DMS153 treated with DMSO at 0.1 percent for 48 hours (cell line): ENCODE measurements at regions not wholly inside any gene's neighbourhood (a gene's known extent, or its start where the extent isn't known, plus 50 kb on each side); places are given as distances from the start of the nearest gene placed in this dataset.

Experiments used
- DNase-seq: peaks from one replicate; lab custom pipeline; 2025; ENCODE audit not compliant: unreplicated experiment; lab: John Stamatoyannopoulos, UW

DNA sequence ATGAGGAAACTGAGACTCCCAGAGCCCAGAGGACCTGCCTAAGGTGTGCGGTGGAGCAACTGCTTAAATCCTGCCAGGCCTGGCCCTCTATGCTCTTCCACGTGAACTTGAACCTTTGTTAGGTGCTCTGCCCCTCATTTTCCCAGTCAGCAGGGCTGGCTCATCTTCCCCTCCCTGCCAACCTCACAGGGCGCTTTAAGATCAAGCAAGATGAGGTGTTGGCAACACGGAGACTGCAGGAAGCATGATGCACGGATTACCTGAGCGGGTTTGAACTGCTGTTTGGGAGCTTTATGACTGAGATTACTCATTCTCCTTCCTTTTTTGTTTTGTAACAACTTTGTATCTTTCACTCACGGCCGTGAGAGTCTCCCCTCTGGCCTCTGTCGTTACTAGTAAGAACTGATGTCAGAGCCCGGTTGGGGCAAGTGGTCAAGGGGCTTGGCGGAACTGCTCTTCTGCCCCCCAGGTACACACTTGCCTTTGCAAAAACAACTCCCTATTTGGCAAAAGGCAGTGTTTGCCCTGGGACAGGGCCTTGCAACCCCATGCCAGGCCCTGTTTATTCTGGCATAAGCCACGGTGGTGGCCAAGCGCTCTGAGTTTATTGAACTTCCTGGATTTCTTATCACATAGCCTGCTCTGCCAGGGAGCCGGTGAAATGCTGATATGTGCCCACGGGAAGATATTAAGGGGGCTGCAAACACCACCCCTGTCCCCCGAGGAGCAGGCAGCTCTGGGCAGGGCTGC lies 127.8 kb downstream of the INHBB start:
- no peak for DNase-seq

DNA sequence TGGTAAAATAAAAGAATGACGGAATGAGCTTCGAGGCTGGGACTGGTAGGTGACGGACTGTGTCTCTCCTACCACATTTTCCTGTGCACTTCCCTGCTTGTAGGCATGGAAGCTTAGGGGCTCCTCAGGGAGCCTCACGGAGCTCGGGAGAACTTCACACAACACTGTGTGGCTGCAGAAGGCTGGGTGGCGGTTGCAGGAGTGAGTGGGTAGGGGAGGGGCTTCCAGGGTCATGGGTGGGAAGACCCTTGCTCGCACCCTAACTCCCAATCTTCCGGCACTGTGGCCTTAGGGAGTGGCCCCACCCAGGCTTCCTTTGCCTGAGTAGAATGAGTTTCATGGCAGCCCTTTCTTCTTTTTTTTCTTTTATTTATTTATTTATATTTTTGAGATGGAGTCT lies 128.6 kb downstream of the INHBB start:
- DNase-seq = no peak

DNA sequence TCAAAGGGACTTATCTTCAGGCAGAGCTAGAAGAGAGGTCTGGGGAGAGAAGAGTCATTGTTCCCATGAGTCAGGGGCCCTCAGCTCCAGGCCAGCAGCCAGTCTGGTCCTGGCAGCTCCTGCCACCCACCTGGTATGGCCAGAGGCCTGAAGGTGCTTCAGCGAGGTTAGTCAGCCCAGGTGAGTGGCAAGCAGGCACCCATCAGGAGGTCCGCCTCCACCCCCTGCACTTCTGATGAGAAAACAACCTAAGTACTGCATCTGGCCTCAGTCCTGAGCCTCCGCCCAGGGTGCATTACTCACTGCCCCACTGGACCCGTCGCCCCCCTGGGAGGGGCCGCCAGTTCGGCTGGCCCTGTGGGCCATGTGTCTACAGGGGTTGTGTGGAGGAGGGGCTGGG lies 130.2 kb downstream of the INHBB start:
- DNase-seq = no peak

DNA sequence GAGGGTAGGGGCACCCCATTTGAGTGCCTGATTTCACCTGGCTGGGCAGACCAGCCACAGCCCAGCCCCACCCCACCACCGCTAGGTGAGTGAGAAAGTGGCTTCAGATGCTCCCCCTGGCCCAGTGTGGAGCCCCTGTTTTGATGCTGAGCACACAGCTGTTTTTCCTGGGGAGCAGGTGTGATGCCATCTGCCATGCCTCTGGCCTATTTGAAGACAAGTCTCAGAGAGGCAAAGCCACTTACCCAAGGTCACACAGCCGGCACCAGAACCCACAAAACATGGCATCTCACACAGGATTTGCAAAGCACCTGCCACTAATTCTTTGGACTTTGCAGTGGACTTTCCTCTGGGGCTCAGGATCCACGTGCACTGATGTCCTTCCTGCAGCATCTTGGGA lies 131.3 kb downstream of the INHBB start:
- no peak for DNase-seq

DNA sequence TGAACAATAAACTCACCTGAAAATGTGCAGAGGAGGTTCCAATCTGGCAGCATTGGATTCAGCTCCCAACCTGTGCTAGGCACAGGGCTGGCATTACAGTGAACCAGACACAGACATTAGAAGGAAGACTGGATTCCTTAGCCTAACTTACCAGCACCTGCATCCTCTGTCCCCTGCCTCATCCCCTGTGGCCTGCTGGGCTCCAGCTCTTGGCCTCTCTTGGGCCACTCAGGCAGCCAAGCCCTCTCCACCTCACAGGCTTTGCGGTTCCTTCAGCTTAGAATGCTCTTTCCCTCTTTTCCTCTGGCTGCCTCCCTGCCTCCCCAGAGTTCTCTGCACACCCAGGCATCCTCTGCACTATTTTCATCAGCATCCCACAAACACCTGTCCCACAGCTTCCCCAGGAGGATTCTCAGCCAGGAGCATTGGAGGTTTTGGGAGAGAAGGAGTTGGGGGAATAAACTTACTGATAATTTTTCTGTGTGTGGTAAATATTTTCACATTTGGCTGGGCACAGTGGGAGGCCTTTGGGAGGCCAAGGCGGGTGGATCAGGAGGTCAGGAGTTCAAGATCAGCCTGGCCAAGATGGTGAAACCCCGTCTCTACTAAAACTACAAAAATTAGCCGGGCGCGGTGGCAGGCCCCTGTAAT lies 132.0 kb downstream of the INHBB start:
- DNase-seq = no peak

DNA sequence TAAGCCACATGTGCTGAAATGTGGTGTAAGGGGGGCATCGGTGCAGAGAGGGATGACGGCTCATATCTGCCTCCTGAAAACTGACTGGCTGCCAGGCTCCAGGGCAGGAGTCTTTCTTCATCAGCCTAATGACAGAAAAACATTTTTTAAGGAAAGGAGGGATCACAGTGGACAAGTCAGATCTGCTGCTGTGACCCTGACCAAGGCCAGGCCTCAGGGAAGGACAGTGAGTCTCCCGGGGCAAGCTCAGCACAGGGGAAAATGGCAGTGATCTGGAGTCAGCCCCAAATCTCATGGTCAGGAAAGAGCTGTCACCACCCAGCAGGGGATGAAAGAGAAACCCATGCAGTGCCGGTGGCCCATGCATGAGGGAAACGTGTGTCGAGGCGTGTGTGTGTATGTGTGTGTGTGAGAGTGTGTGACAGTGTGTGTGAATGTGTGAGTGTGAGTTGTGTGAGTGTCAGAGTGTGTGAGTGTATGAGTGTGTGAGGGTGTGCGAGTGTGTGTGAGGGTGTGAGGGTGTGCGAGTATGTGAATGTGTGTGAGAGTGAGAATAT lies 134.5 kb downstream of the INHBB start:
- DNase-seq = no peak

DNA sequence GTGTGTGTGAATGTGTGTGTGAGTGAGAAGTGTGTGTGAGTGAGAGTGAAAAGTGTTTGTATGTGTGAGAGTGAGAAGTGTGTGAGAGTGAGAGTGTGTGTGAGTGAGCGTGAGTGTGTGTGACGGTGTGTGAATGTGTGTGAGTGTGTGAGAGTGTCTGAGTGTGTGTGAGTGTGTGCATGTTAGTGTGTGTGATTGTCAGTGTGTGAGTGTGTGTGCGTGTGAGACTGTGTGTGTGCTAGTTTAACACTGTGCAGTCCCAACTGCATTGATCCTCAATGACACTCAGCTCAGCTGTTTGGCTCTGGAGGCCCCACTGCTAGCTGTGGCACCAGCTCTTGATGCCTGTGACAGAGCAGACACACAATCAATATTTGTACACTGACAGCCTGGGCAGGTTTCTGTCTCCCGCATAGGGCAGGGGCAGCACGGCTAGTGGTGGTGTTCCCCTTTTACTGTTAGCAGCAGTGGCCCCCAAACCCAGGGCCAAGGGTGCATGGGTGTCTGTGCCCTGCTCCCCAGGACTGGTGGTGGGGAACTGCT lies 135.0 kb downstream of the INHBB start:
- DNase-seq = no peak

DNA sequence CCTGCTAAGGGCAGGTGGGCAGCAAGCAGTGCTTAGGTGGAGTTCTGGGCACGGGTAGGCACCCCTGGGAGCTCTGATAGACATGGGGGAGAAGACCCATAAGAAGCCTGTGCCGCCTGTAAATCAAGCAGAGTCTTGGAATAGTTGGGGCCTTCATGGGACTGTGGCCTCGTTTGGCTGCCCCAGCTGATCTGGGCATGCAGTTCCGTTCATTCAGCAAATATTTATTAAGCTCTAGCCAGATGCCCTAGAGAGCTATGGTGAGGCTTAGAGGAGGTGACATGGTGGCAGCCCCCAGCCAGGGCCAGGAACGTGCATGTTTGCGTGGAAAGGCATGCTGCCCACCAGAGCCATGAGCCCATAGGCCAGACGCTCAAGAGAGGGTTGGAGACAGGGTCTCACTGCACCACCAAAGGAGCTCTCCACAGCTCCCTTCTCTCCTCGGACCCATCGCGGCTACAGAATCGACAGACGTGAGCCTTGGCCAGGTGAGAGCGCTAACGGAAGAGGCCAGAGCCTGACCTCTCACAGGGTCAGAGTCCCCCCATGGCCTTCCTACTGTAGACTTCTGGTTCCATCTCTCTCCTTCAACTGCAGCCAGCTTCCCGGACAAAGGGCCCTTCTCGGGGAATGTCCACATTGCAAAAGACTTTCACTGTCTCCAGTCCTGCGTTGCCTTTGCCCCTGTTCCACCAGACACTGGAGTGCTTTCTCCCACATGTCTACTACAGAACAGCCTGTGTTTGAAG lies 135.7 kb downstream of the INHBB start:
- DNase-seq = no peak

DNA sequence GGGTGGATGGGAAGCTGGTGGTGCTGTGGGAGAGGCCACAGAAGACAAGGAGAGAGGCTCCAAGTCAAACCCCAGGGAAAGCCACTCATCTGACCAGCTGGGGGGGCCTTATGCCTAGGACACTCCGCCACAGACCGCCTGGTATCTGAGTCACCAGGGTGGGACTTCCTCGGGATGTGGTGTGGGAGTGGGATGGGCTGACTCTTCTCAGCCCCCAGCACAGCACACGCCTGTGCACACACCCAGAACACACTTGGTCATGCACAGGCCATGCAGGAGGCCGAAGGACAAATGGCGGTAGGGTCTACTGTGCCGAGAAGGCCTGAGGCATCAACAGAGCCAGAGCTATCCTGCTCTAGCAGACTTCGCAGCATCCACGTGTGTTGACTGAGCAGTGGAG lies 136.4 kb downstream of the INHBB start:
- no peak for DNase-seq

DNA sequence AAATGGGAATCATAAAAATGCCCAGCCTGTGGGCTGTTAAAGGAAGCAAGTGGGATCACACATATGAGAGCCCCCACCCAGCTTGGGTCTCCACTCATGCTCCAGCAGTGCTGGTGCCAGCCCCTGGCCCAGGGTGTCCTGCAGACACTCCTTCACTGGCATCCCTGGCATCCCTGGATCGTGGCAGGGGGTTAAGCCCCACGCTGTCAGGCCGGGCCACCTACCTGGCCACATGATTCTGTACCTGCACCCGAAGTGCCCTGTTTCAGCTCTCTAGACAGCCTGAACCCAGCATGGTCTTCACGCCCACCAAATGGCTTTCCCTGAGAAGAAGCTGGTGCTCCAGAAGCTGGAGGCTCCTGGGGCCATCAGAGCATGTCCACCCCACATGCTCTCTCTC lies 137.4 kb downstream of the INHBB start:
- DNase-seq = no peak

DNA sequence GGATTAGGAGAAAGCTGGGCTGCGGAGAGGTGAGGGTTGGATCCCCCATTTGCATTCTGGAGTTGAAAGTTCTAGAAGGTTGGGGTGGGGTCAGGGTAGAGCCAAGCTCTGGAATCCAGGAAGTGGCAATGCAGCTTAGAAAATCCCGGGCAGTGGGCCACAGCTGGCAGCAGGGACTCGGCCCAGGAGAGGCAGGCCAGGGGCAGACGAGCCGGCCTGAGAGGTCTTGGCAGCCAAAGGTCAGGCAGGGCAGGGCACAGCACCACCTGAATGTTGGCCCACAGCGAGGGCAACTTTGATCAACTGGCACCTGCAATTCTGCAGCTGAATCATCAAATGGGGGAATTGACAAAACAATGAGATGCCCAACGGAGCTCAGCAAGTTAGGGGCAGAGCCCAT lies 139.2 kb downstream of the INHBB start:
- no peak for DNase-seq

DNA sequence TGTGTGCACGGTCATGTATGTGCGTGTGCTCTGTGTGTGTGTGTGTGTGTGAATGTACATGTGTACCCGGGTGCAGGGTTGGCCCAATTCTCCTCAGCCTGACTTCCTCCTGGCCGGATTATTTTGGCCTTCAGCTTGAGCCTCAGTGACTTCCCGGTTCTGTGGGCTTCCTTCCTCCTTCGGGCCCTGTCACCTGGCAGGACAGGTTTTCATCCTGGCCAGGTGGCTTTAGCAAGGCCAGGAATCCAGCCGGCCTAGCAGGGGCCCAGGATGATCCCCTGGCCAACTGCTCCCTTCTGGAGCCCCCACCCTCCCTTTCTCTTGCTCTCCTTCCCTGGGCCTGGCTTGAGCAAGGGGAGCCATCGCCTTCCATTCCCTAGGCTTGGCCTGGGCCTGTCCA lies 140.5 kb downstream of the INHBB start:
- DNase-seq = no peak

DNA sequence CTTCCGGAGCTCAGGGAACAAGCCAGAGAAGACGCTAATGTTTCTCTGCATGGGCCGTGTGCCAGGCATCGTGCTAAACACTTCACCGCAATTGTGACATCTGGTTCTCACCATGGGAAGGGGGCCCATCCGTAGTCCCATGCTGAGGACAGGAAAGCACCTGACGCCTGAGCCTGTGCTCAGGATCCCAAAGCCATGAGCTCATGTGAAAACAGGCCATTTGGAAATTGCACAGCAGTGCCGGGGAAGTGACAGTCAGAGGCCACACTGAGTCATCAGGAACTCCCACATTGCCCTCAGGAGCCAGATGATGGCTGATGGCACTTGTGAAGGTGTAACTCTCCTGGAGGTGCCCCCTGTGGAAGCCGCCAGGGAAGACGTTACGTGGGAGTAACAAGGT lies 141.0 kb downstream of the INHBB start:
- DNase-seq = no peak

DNA sequence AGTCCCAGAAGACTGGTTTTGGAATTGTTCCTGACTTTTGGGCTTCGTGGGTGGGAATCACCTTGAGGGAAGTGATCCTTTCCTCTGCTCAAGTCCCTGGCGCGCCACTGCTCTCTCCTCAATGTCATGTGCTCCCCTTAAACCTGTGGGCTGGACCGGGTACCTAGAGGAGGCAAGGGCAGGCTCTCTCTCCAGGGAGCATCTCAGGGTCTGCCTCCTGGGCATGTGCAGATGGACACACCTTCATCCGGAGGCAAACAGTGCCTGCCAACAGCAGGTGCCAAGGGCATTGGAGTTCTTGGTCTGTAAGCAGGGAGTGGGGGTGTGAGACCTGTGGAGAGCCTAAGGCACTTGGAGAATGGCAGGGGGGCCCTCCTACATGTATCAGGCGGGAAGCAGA lies 142.6 kb downstream of the INHBB start:
- no peak for DNase-seq

DNA sequence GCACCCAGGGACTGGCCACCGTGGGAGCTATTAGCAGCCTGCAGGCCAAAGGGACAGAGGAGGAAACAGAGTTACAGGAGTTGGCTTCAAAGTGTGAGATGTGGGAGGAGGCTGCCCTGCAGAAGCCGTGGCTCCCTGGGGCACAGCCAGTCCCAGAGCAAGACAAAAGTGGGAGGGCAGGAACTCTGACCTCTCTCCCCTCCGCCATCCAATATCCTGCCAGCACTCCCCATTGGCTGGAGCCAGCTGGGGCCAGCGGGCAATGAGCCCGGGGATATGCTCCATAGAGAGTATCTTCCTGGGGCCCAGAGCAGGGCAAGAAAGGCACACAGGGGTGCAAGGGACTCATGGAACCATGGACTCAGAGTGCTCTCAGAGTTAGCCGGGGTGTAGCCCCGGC lies 143.1 kb downstream of the INHBB start:
- no peak for DNase-seq

DNA sequence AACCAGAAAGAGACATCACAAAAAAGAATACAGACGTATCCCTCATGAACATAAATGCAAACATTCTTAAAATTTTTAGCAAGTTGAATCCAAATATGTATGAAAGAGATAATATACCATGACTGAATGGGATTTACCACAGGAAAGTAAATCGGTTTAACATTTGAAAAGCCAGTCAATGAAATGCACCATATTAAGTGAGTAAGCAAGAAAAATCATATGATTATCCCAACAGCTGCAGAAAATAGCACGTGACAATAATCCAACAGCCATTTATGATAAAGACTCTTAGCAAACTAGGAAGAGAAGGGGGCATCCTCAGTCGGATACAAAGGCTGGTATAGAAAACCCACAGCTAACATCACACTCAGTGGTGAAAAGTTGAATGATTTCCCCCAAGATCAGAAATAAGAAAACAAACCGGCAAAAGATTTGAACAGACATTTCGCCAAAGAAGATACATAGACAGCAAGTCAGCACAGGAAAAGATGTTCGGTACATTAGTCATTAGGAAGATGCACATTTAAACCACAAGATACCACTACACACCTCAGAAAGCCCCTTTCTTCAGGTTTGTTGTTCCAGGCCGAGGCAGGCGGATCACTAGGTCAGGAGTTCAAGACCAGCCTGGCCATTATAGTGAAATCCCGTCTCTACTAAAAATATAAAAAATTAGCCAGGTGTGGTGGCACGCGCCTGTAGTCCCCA lies 144.3 kb downstream of the INHBB start:
- DNase-seq = no peak

DNA sequence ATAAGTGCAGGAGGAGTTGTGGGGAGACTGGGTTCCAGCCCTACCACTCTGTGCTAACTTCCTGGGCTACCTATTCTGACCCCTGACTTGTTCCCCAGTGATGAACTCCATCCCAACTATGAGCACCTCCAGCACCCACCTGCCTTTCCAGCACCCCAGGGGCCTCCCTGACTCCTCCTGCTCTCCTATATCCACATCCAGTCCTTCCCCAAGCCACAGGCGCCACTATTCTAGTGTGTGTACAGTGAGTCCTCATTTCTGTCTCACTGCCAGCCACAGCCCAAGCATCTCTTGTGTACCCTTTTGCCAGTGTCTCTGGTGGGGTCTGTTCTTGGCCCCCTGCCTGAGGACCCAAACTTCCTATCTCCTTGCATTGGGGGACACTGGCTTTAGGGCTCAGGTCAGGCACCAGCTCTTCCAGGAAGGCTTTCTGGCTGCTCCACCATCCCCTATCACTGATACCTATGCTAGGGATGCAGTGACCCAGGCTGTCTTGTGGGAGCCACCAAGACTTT lies 145.2 kb downstream of the INHBB start:
- DNase-seq = no peak

DNA sequence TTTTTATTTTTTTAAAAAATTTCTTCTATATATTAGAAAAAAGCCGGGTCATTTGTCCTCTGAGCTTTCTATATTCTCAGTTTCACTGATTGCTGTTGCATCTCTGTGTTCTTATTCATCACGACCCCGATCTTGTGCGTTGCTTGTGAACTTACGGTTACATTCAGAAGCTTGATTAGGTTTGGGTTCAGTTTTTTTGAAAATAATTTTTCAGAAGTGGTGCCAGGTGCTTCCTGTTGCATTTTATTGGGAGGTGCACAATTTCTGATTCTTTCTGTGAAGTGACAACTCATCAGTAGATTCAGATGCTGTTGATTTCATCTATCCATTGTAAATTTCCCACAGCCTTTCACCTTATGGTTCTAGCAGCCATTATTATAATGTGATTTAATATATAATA lies 147.3 kb downstream of the INHBB start:
- no peak for DNase-seq

DNA sequence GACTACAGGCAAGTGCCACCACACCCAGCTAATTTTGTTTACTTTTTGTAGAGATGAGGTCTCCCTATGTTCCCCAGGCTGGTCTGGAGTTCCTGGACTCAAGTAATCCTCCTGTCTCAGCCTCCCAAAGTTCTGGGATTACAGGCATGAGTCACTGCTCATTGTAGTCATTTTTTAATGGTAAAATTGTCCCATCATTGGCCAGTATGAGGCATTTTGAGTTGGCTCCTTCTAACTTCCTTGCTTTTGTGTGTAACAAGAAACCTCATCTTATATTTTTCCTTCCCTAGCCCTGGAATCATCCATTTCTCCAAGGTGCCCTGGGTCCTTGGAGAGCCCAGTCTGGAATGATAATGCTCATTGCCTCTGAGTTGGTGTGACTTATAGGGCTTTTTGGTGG lies 148.5 kb downstream of the INHBB start:
- DNase-seq = no peak

DNA sequence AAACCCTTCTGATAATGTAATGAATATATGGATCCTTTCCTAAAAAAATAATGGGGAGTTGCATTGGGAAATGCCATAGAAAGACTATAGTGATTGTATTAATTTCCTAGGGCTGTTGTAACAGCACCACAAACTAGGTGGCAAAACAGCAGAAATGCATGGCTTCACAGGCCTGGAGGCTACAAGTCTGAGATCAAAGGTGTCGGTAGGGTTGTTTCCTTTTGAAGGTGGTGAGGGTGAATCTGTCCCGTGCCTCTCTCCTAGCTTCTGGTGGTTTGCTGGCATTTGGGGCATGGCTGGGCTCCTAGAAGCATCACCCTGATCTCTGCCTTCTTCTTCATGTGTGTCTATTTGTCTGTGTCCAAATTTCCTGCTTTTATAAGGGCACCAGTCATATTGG lies 149.7 kb downstream of the INHBB start:
- DNase-seq = no peak

DNA sequence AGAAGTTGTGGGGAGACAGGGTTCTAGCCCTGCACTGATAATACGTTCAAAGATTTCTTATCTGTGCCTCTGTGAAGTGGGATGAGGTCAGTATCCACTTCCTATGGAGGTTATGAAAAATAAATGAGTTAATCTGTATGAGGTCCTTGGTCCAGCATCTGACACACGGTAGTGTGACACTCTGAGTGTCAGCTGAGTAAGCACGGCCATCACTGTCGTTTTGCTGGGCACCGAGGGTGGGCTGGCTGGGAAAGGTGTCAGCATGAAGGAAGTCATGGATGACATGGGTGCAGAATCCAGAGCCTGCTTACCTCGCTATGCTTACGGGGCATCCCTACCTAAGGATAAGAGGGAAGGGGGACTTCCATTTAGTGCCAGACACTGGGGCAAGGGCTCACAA lies 150.3 kb downstream of the INHBB start:
- DNase-seq = no peak
